ENCODE measurements at regions not wholly inside any gene's neighbourhood (a gene's known extent, or its start where the extent isn't known, plus 50 kb on each side); places are given as distances from the start of the nearest gene placed in this dataset.
"Not testable (repeated sequence)": the region's sequence is repeated elsewhere in the genome, so short reads cannot be mapped to it uniquely, and the experiment has no call there.

GRCh38 chr10:46216003-46216634, 70.7 kb upstream of the ANTXRL start:
- CTCF ChIA-PET: no interaction called here

GRCh38 chr10:46216836-46217751, 69.7 kb upstream of the ANTXRL start:
- ChIA-PET POLR2A (no interaction called here), CTCF (interaction anchor here (1.2 kb wide), 1 partner anchor 12 kb away, joined by 4 read pairs; no protein-coding TSS in a partner anchor)
- no peak for DNase-seq (ENCODE audit: extremely low spot score)
- TF ChIP-seq SP1 (IDR thresholded peaks at IDR 0.05): no peak
- TF ChIP-seq TARDBP (IDR thresholded peaks at IDR 0.05): no peak
- no peak for TF ChIP-seq FOXA1 (IDR thresholded peaks at IDR 0.05)
- no peak for TF ChIP-seq PKNOX1 (IDR thresholded peaks at IDR 0.05)
- TF ChIP-seq ARNT (IDR thresholded peaks at IDR 0.05): no peak
- TF ChIP-seq HDGF (IDR thresholded peaks at IDR 0.05; ENCODE audit: borderline replicate concordance): no peak
- no peak for TF ChIP-seq LEF1 (IDR thresholded peaks at IDR 0.05; ENCODE audit: borderline replicate concordance)
- no peak for TF ChIP-seq CTBP1 (IDR thresholded peaks at IDR 0.05; ENCODE audit: borderline replicate concordance)
- no peak for TF ChIP-seq ELF4 (IDR thresholded peaks at IDR 0.05)
- no peak for TF ChIP-seq FOXM1 (IDR thresholded peaks at IDR 0.05; ENCODE audit: borderline replicate concordance)
- TF ChIP-seq FOXK2 (IDR thresholded peaks at IDR 0.05): no peak

More at GRCh38 chr10:46216003-46216634, 70.7 kb upstream of the ANTXRL start:
- POLR2A ChIA-PET: no interaction called here
- DNase-seq (ENCODE audit: extremely low spot score): no peak
- TF ChIP-seq ELF4 (IDR thresholded peaks at IDR 0.05): no peak
- no peak for TF ChIP-seq SP1 (IDR thresholded peaks at IDR 0.05)
- no peak for TF ChIP-seq FOXK2 (IDR thresholded peaks at IDR 0.05)

GRCh38 chr10:46217752-46218453, 68.9 kb upstream of the ANTXRL start:
- POLR2A ChIA-PET: no interaction called here
- CTCF ChIA-PET: interaction anchor here (1.2 kb wide), 1 partner anchor 11 kb away, joined by 4 read pairs; no protein-coding TSS in a partner anchor
- TF ChIP-seq CTBP1 (IDR thresholded peaks at IDR 0.05; ENCODE audit: borderline replicate concordance) (no peak), SP1 (IDR thresholded peaks at IDR 0.05) (no peak), FOXM1 (IDR thresholded peaks at IDR 0.05; ENCODE audit: borderline replicate concordance) (no peak), ARNT (IDR thresholded peaks at IDR 0.05) (no peak), LEF1 (IDR thresholded peaks at IDR 0.05; ENCODE audit: borderline replicate concordance) (no peak), L3MBTL2 (conservative IDR thresholded peaks at IDR 0.05) (no peak), SUZ12 (IDR thresholded peaks at IDR 0.05) (no peak), ZNF384 (IDR thresholded peaks at IDR 0.05) (no peak), PKNOX1 (IDR thresholded peaks at IDR 0.05) (no peak), NFRKB (IDR thresholded peaks at IDR 0.05) (no peak), FOXK2 (IDR thresholded peaks at IDR 0.05) (no peak), HDGF (IDR thresholded peaks at IDR 0.05; ENCODE audit: borderline replicate concordance) (no peak), TARDBP (IDR thresholded peaks at IDR 0.05) (no peak)
- DNase-seq (ENCODE audit: extremely low spot score): no peak

GRCh38 chr10:46218921-46219320, 67.9 kb upstream of the ANTXRL start:
- DNase-seq (ENCODE audit: extremely low spot score): no peak
- ChIA-PET POLR2A (no interaction called here), CTCF (interaction anchor here (0.6 kb wide), 2 partner anchors 96 to 185 kb away, joined by 3 to 4 read pairs; no protein-coding TSS in a partner anchor)
- no peak for TF ChIP-seq SUZ12 (IDR thresholded peaks at IDR 0.05)
- no peak for TF ChIP-seq FOXA1 (IDR thresholded peaks at IDR 0.05)
- no peak for TF ChIP-seq HDGF (IDR thresholded peaks at IDR 0.05; ENCODE audit: borderline replicate concordance)
- TF ChIP-seq BHLHE40 (IDR thresholded peaks at IDR 0.05; ENCODE audit: borderline replicate concordance): no peak
- TF ChIP-seq FOXM1 (IDR thresholded peaks at IDR 0.05; ENCODE audit: borderline replicate concordance): no peak
- no peak for TF ChIP-seq LEF1 (IDR thresholded peaks at IDR 0.05; ENCODE audit: borderline replicate concordance)
- no peak for TF ChIP-seq TARDBP (IDR thresholded peaks at IDR 0.05)
- no peak for TF ChIP-seq ARNT (IDR thresholded peaks at IDR 0.05)
- TF ChIP-seq PKNOX1 (IDR thresholded peaks at IDR 0.05): no peak
- TF ChIP-seq NFRKB (IDR thresholded peaks at IDR 0.05): no peak
- TF ChIP-seq FOXK2 (IDR thresholded peaks at IDR 0.05): no peak
- TF ChIP-seq ELF4 (IDR thresholded peaks at IDR 0.05): no peak
- no peak for TF ChIP-seq ZNF384 (IDR thresholded peaks at IDR 0.05)
- no peak for TF ChIP-seq L3MBTL2 (conservative IDR thresholded peaks at IDR 0.05)
- no peak for TF ChIP-seq CTBP1 (IDR thresholded peaks at IDR 0.05; ENCODE audit: borderline replicate concordance)
- no peak for TF ChIP-seq SP1 (IDR thresholded peaks at IDR 0.05)

- POLR2A ChIA-PET; CTCF ChIA-PET; DNase-seq (ENCODE audit: extremely low spot score): not testable (repeated sequence)
Observed at GRCh38 chr10:46219431-46219990, 67.3 kb upstream of the ANTXRL start.
